Ishikawa (cell line): ENCODE measurements at regions not wholly inside any gene's neighbourhood (a gene's known extent, or its start where the extent isn't known, plus 50 kb on each side); places are given as distances from the start of the nearest gene placed in this dataset.

Experiments
- CEBPB ChIP-seq: IDR thresholded peaks from 2 replicates; pipeline ENCODE4 v1.6.1; 2012
- CREB1 ChIP-seq: IDR thresholded peaks from 2 replicates; pipeline ENCODE4 v1.6.1; 2012; ENCODE audit warnings: low read depth
- EGR1 ChIP-seq: IDR thresholded peaks from 2 replicates; pipeline ENCODE4 v1.6.1; 2012
- EP300 ChIP-seq: IDR thresholded peaks from 2 replicates; pipeline ENCODE4 v1.6.1; 2012; ENCODE audit warnings: borderline replicate concordance
- FOXM1 ChIP-seq: IDR thresholded peaks from 2 replicates; pipeline ENCODE4 v1.6.1; 2012; ENCODE audit warnings: low read depth, borderline replicate concordance
- NFIC ChIP-seq: IDR thresholded peaks from 2 replicates; pipeline ENCODE4 v1.6.1; 2012
- RAD21 ChIP-seq: IDR thresholded peaks from 2 replicates; pipeline ENCODE4 v1.6.1; 2012; ENCODE audit warnings: low read depth
- REST ChIP-seq: IDR thresholded peaks from 2 replicates; pipeline ENCODE4 v1.6.1; 2012; ENCODE audit warnings: low read depth, mild to moderate bottlenecking
- TAF1 ChIP-seq: IDR thresholded peaks from 2 replicates; pipeline ENCODE4 v1.6.1; 2012; ENCODE audit warnings: low read depth, mild to moderate bottlenecking
- TCF12 ChIP-seq: IDR thresholded peaks from 2 replicates; pipeline ENCODE4 v1.6.1; 2012; ENCODE audit warnings: low read depth
- TEAD4 ChIP-seq: IDR thresholded peaks from 2 replicates; pipeline ENCODE4 v1.6.1; 2012
- USF1 ChIP-seq: IDR thresholded peaks from 2 replicates; pipeline ENCODE4 v1.6.1; 2012
- YY1 ChIP-seq: IDR thresholded peaks from 2 replicates; pipeline ENCODE4 v1.6.1; 2012; ENCODE audit warnings: low read depth
- ZBTB7A ChIP-seq: IDR thresholded peaks from 2 replicates; pipeline ENCODE4 v1.6.1; 2012; ENCODE audit warnings: low read depth
- TF ChIP-seq, protein P1 (sequence below): IDR thresholded peaks from 2 replicates; pipeline ENCODE4 v1.6.1; 2012

DNA sequence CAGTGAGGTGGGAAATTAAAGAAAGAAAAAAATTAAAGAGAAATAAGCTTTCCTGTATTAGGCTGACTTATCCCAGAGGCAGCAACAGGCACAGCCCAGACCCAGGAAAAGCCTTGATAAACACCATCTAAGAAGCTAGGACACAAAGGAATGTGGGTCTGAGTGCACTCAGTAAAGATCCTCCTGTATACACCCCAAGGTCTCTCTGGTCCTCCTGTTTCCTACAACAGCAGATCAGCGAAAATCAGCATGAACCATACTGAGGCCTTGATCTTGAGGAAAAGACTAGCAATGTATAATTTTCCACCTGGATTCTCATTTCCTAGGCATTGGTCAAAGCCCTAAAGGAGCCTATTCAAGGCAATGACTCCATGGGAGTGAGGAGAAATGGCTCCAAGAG, 486.3 kb upstream of the CCDC196 start:
- TF ChIP-seq EGR1 (no peak), NFIC (no peak), YY1 (no peak), FOXM1 (no peak), REST (no peak), EP300 (no peak), CREB1 (no peak), TAF1 (no peak), CEBPB (no peak), TEAD4 (no peak), ZBTB7A (no peak), RAD21 (no peak), TCF12 (no peak)
- TF ChIP-seq, protein P1, sequence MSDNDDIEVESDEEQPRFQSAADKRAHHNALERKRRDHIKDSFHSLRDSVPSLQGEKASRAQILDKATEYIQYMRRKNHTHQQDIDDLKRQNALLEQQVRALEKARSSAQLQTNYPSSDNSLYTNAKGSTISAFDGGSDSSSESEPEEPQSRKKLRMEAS = no peak

- no peak for TF ChIP-seq EP300
Observed at GRCh38 chr14:66000766-66001165, 485.4 kb upstream of the CCDC196 start.

GRCh38 chr14:66001356-66001755, 484.8 kb upstream of the CCDC196 start:
- TF ChIP-seq, protein P1 = no peak

DNA sequence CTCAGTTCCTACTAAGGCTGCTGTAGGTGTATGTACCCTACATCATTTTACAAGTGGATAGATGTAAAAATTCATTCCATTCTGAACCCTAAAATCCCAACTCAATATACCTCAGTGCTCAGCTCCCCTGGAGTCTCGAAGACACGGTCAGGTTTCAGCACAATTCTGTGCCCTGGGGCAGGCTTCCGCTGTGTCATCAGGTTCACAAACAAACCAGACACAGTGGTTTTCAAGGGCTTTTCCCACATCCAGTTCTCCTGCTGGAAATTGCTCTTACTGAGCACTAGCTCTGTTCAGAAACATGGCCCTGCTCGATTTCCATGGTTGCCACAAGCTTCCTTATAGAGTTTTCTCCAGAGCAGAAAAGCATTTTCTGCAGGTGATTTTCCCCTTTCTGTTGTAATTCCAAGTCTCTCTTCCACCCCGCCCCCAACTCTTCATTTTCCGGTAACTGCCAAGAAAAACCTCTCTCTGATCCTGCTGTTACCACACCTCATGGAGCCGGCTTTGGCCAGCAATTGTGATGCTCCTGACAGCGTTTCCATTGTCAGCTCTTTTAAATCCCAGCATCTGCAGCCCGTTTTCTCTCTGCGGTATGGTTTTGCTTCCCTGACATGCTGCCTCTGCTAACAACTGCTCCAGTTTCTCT, 483.0 kb upstream of the CCDC196 start:
- TF ChIP-seq USF1 = no peak
- no peak for TF ChIP-seq RAD21
- TF ChIP-seq EP300 = no peak
- TF ChIP-seq CREB1 = no peak
- TF ChIP-seq TEAD4 = no peak

- TF ChIP-seq, protein P1 = no peak
- no peak for TF ChIP-seq NFIC
- no peak for TF ChIP-seq CEBPB
- TF ChIP-seq RAD21 = no peak
- TF ChIP-seq EP300 = no peak
- TF ChIP-seq YY1 = no peak
- no peak for TF ChIP-seq TEAD4
- no peak for TF ChIP-seq TAF1
- no peak for TF ChIP-seq ZBTB7A
Observed at GRCh38 chr14:66005900-66006434, 480.2 kb upstream of the CCDC196 start.

DNA sequence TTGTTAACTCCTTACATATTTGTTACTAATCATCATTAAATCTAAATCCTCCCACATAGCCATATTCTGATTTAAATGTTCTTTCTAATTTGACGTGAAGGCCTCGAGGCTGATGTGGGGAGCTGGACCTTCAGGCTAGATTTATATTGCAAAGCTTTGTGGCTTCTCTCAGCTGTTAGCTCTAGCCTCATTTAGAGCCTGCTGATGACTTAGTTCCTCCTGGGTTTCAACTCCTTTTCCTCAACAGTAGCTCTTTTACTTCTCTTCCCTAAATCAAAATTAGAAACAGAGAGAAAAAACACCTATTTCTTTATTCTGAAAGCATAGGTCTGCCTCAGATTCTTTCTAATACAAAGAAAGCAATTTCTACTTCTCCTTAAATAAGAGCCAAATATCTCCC, 477.5 kb upstream of the CCDC196 start:
- TF ChIP-seq TAF1 = no peak
- TF ChIP-seq, protein P1 = no peak
- no peak for TF ChIP-seq EP300
- TF ChIP-seq ZBTB7A = no peak
- no peak for TF ChIP-seq YY1

- TF ChIP-seq ZBTB7A (no peak), TCF12 (no peak), CEBPB (no peak), EP300 (no peak), EGR1 (no peak), YY1 (no peak)
Observed at GRCh38 chr14:66009089-66009488, 477.1 kb upstream of the CCDC196 start.

- TF ChIP-seq NFIC (no peak), ZBTB7A (no peak), USF1 (no peak), TAF1 (no peak), CREB1 (no peak), RAD21 (no peak), REST (no peak), TEAD4 (no peak), EGR1 (no peak), EP300 (no peak), TCF12 (no peak), FOXM1 (no peak)
- TF ChIP-seq, protein P1 = no peak
Observed at GRCh38 chr14:66010695-66011094, 475.5 kb upstream of the CCDC196 start.
